ENCODE measurements at regions not wholly inside any gene's neighbourhood (a gene's known extent, or its start where the extent isn't known, plus 50 kb on each side); places are given as distances from the start of the nearest gene placed in this dataset.

DNA sequence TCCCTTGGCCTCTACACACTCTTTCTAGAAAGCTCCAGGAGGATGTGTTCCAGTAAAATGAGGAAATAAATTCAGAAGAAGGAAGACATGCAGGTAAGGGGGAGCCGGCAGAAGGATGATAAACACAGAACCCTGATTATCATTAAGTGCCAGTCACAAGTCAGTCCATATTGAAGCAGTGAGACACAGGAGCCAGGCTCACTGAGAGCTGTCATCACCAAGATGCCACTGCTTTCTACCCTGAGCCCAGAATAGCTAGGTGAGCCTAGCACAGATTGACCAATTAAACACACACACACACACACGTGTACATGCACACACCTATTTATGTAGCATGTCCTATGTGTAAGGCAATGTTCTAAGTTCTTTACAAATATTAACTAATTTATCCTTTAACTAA lies 211.4 kb upstream of the IPO5 start:
- H3K23me2 ChIP-seq (ENCODE audit: low read depth, low read length) = no peaks in the 10 kb centered on the region
- H3K9me3 ChIP-seq (ENCODE audit: insufficient read depth in 2 of 2, low read depth in 1 of 2, low read length in 1 of 2) = no peaks in the 10 kb centered on the region
- no peaks in the 10 kb centered on the region for H3K4me1 ChIP-seq (replicated peaks in 1 of 4; ENCODE audit: control insufficient read depth in 3 of 4, insufficient read depth in 4 of 4, low read length in 3 of 4)
- no peak overlapping the region for H4K91ac ChIP-seq (replicated peaks; ENCODE audit: insufficient read length, low read length)
- no peak overlapping the region for H3K9ac ChIP-seq (replicated peaks in 1 of 4; ENCODE audit: extremely low read depth in 1 of 4, low read depth in 3 of 4, low read length in 3 of 4)
- DNase-seq (ENCODE audit: low read depth in 1 of 2, low spot score in 2 of 2) = no peak
- H3K4me2 ChIP-seq (ENCODE audit: insufficient read depth in 1 of 2, low read depth in 2 of 2, low read length in 2 of 2) = no peak overlapping the region
- H4K20me1 ChIP-seq (replicated peaks in 1 of 2; ENCODE audit: control insufficient read depth in 1 of 2, insufficient read depth in 2 of 2, low read length in 2 of 2) = no peaks in the 10 kb centered on the region
- no peak overlapping the region for H3K14ac ChIP-seq (ENCODE audit: insufficient read length)
- H3K27me3 ChIP-seq (replicated peaks in 1 of 4; ENCODE audit: control insufficient read depth in 3 of 4, extremely low read depth in 1 of 4, insufficient read depth in 3 of 4, low read length in 3 of 4) = no peaks in the 10 kb centered on the region
- H3K36me3 ChIP-seq (ENCODE audit: control insufficient read depth in 2 of 4, insufficient read depth in 4 of 4, low read length in 3 of 4) = no peaks in the 10 kb centered on the region
- no peak overlapping the region for H3K27ac ChIP-seq (ENCODE audit: low read depth, low read length)
- TF ChIP-seq RNF2 (IDR thresholded peaks at IDR 0.05; ENCODE audit: borderline replicate concordance, low read depth, low read length, missing control alignments, poor library complexity, severe bottlenecking) (no peak), CEBPB (IDR thresholded peaks at IDR 0.05; ENCODE audit: low read depth, low read length) (no peak), JUND (IDR thresholded peaks at IDR 0.05; ENCODE audit: low read length) (no peak), GTF2F1 (IDR thresholded peaks at IDR 0.05; ENCODE audit: borderline replicate concordance, low read depth, low read length) (no peak)
- no peak overlapping the region for H3K4ac ChIP-seq (replicated peaks; ENCODE audit: insufficient read length, low read depth, low read length)
- H3K23ac ChIP-seq (ENCODE audit: insufficient read length) = no peak overlapping the region
- no peak overlapping the region for H3K4me3 ChIP-seq (ENCODE audit: extremely low read depth in 1 of 4, insufficient read depth in 2 of 4, low read depth in 3 of 4, low read length in 4 of 4)
- H2BK120ac ChIP-seq (replicated peaks; ENCODE audit: low read depth, low read length) = no peak overlapping the region
- 70% methylated on average over 2 of the region's 2 CpGs; no CpG with 5 or more reads in 1 of the 2 experiments for WGBS, 2 experiments (ENCODE audit: extremely low coverage in 1 of 2, insufficient coverage in 1 of 2, insufficient read length in 1 of 2, insufficient replicate concordance in 2 of 2, low coverage in 1 of 2, low lambda C conversion rate in 2 of 2, missing lambda C conversion rate in 1 of 2)
- H2AFZ ChIP-seq (ENCODE audit: low read length) = no peak overlapping the region
- H4K8ac ChIP-seq (ENCODE audit: extremely low read depth, insufficient read depth, low read length) = no peak overlapping the region
- H2BK12ac ChIP-seq (ENCODE audit: low read depth, low read length) = no peak overlapping the region
- ChIA-PET POLR2A (ENCODE audit: partially characterized antibody) (no interaction called here), CTCF (ENCODE audit: partially characterized antibody) (interaction anchor here (1.4 kb wide), 1 partner anchor 11 kb away, joined by 6 read pairs; no protein-coding TSS in a partner anchor)
- no peaks in the 10 kb centered on the region for H3K79me2 ChIP-seq (ENCODE audit: control insufficient read depth in 1 of 2, insufficient read depth in 2 of 2, low read length in 2 of 2)
- H3K56ac ChIP-seq (replicated peaks; ENCODE audit: insufficient read length, low read depth, low read length) = no peak overlapping the region
- H2BK5ac ChIP-seq (ENCODE audit: low read depth, low read length) = no peak overlapping the region
- no peak for FAIRE-seq
- no peak overlapping the region for H2BK15ac ChIP-seq (ENCODE audit: low read length)
- no peak overlapping the region for H3K18ac ChIP-seq (ENCODE audit: extremely low read depth, low read length)
- H4K5ac ChIP-seq (ENCODE audit: insufficient read length, low read depth, low read length) = no peak overlapping the region
- no peak overlapping the region for H2AK5ac ChIP-seq (ENCODE audit: low read depth, low read length)
- H3K79me1 ChIP-seq (ENCODE audit: low read depth, low read length) = no peaks in the 10 kb centered on the region
- no peak overlapping the region for H2BK20ac ChIP-seq (ENCODE audit: low read length)
